ENCODE measurements at regions not wholly inside any gene's neighbourhood (a gene's known extent, or its start where the extent isn't known, plus 50 kb on each side); places are given as distances from the start of the nearest gene placed in this dataset.

GRCh38 chr1:30045304-30046090, 677.9 kb downstream of the MATN1 start:
- no peaks in the 10 kb centered on the region for H3K36me3 ChIP-seq
- H3K4me1 ChIP-seq: no peaks in the 10 kb centered on the region
- no peaks in the 10 kb centered on the region for H3K27me3 ChIP-seq
- no peak overlapping the region for H3K27ac ChIP-seq
- H3K4me3 ChIP-seq: no peak overlapping the region
- intact Hi-C loops (cut with DNase I): no loop called here
- DNase-seq (ENCODE audit: low spot score in 2 of 2): no peak
- H3K9me3 ChIP-seq: no peaks in the 10 kb centered on the region
- TF ChIP-seq CTCF (IDR thresholded peaks at IDR 0.05): no peak

GRCh38 chr1:30044656-30045144, 678.7 kb downstream of the MATN1 start:
- Histone ChIP-seq H3K9me3 (no peaks in the 10 kb centered on the region), H3K36me3 (no peaks in the 10 kb centered on the region), H3K27ac (no peak overlapping the region), H3K4me3 (no peak overlapping the region), H3K4me1 (no peaks in the 10 kb centered on the region), H3K27me3 (no peaks in the 10 kb centered on the region)
- DNase-seq (ENCODE audit: low spot score in 2 of 2): no peak
- TF ChIP-seq CTCF (IDR thresholded peaks at IDR 0.05): no peak
- intact Hi-C loops (cut with DNase I): no loop called here

GRCh38 chr1:30043731-30044408, 679.5 kb downstream of the MATN1 start:
- Histone ChIP-seq H3K27ac (no peak overlapping the region), H3K4me1 (no peaks in the 10 kb centered on the region), H3K4me3 (no peak overlapping the region), H3K36me3 (no peaks in the 10 kb centered on the region), H3K27me3 (no peaks in the 10 kb centered on the region), H3K9me3 (no peaks in the 10 kb centered on the region)
- TF ChIP-seq CTCF (IDR thresholded peaks at IDR 0.05): no peak
- DNase-seq (ENCODE audit: low spot score in 2 of 2): no peak
- intact Hi-C loops (cut with DNase I): no loop called here

- intact Hi-C loops (cut with DNase I): no loop called here
- no peak overlapping the region for H3K27ac ChIP-seq
- H3K36me3 ChIP-seq: no peaks in the 10 kb centered on the region
- DNase-seq (ENCODE audit: low spot score in 2 of 2): no peak
- no peaks in the 10 kb centered on the region for H3K27me3 ChIP-seq
- H3K4me1 ChIP-seq: no peaks in the 10 kb centered on the region
- no peak for TF ChIP-seq CTCF (IDR thresholded peaks at IDR 0.05)
- no peaks in the 10 kb centered on the region for H3K9me3 ChIP-seq
- no peak overlapping the region for H3K4me3 ChIP-seq
These were observed 680.1 kb downstream of the MATN1 start for GRCh38 chr1:30043256-30043655.

GRCh38 chr1:30042438-30043147, 680.8 kb downstream of the MATN1 start:
- Histone ChIP-seq H3K9me3 (no peaks in the 10 kb centered on the region), H3K27ac (no peak overlapping the region), H3K4me1 (no peaks in the 10 kb centered on the region), H3K36me3 (no peaks in the 10 kb centered on the region), H3K4me3 (no peak overlapping the region), H3K27me3 (no peaks in the 10 kb centered on the region)
- intact Hi-C loops (cut with DNase I): no loop called here
- no peak for DNase-seq (ENCODE audit: low spot score in 2 of 2)
- TF ChIP-seq CTCF (IDR thresholded peaks at IDR 0.05): no peak
